Endothelial cell of umbilical vein (primary cell): ENCODE measurements at regions not wholly inside any gene's neighbourhood (a gene's known extent, or its start where the extent isn't known, plus 50 kb on each side); places are given as distances from the start of the nearest gene placed in this dataset.

Experiments
- BruUV-seq: library from RNA; stranded (reverse); fragments of 400-500 nt; replicated peaks from 2 replicates; lab custom pipeline; 2021; lab: Mats Ljungman, UMichigan
- CTCF ChIA-PET: fragments of 300-600, 350-600 bp; sonication (Branson Sonifier 250); formaldehyde crosslinking; loops from one replicate; lab custom pipeline; 2021; ENCODE audit warnings: antibody characterized with exemption, inconsistent platforms; lab: Charles Lee
- POLR2A ChIA-PET: fragments of 300-600, 350-600 bp; sonication (Branson Sonifier 250); formaldehyde crosslinking; loops from one replicate; lab custom pipeline; 2021; ENCODE audit warnings: antibody characterized with exemption, inconsistent platforms; lab: Charles Lee
- DNase-seq: peaks from one replicate; pipeline ENCODE4 v3.0.0-alpha.2; 2011; ENCODE audit warnings: low read depth, low spot score
- FAIRE-seq: peaks from 2 replicates; lab custom pipeline; 2011; peaks lifted over from hg19 to GRCh38; lab: Jason Lieb, UNC
- H2AFZ ChIP-seq: 2 replicates; pipeline ENCODE4 v1.6.0; 2012; ENCODE audit warnings: low read depth, low read length, control low read depth, inconsistent platforms
- H3K27ac ChIP-seq: 2 replicates; pipeline ENCODE4 v1.5.1; 2011; ENCODE audit warnings: low read depth, mild to moderate bottlenecking, control low read depth, low read length, moderate library complexity; ENCODE audit not compliant: insufficient read depth
- H3K27me3 ChIP-seq, 2 experiments: 2 replicates each; pipeline versions ENCODE4 v1.6.0 to v1.6.1; 2011; ENCODE audit warnings: low read length in 2 of 2, mixed read lengths in 1 of 2; ENCODE audit not compliant: control insufficient read depth in 2 of 2, insufficient read depth in 2 of 2
- H3K36me3 ChIP-seq, 2 experiments: 2 replicates in 1 of 2; 3 replicates in 1 of 2; pipeline ENCODE4 v1.5.1; 2011; ENCODE audit warnings: low read length in 2 of 2, mild to moderate bottlenecking in 1 of 2, moderate library complexity in 1 of 2; ENCODE audit not compliant: control insufficient read depth in 2 of 2, insufficient read depth in 2 of 2; ENCODE audit errors: extremely low read depth in 1 of 2
- H3K4me1 ChIP-seq: 3 replicates; pipeline ENCODE4 v1.5.1; 2011; ENCODE audit warnings: mild to moderate bottlenecking, low read length; ENCODE audit not compliant: control insufficient read depth, insufficient read depth; ENCODE audit errors: extremely low read depth
- H3K4me2 ChIP-seq: 2 replicates; pipeline ENCODE4 v1.6.1; 2011; ENCODE audit warnings: low read length, control low read depth, mixed read lengths; ENCODE audit not compliant: insufficient read depth
- H3K4me3 ChIP-seq, 3 experiments: fragments of 200-600 bp in 1 of 3; sonication (generic), shearing (Covaris generic) in 1 of 3; replicated peaks in 1 of 3; 2 replicates each; pipeline ENCODE4 v1.5.1; 2011 to 2016; ENCODE audit warnings: control low read depth in 3 of 3, low read length in 3 of 3, mild to moderate bottlenecking in 2 of 3, inconsistent platforms in 1 of 3, low read depth in 1 of 3, moderate library complexity in 1 of 3; ENCODE audit not compliant: insufficient read depth in 1 of 3
- H3K79me2 ChIP-seq: 2 replicates; pipeline ENCODE4 v1.6.0; 2012; ENCODE audit warnings: low read length, inconsistent platforms; ENCODE audit not compliant: control insufficient read depth, insufficient read depth
- H3K9ac ChIP-seq: replicated peaks from 2 replicates; pipeline ENCODE3; 2011; ENCODE audit warnings: low read length, control low read depth; ENCODE audit not compliant: insufficient read depth; ENCODE audit errors: extremely low read depth
- H3K9me1 ChIP-seq: replicated peaks from 3 replicates; pipeline ENCODE4 v1.6.0; 2011; ENCODE audit warnings: mild to moderate bottlenecking, low read length; ENCODE audit not compliant: control insufficient read depth, insufficient read depth; ENCODE audit errors: extremely low read depth
- H3K9me3 ChIP-seq: replicated peaks from 2 replicates; pipeline ENCODE4 v1.5.1; 2012; ENCODE audit warnings: low read length, inconsistent platforms; ENCODE audit not compliant: control insufficient read depth, insufficient read depth
- H4K20me1 ChIP-seq: replicated peaks from 2 replicates; pipeline ENCODE3; 2011; ENCODE audit warnings: mild to moderate bottlenecking, low read length; ENCODE audit not compliant: control insufficient read depth, insufficient read depth; ENCODE audit errors: extremely low read depth
- CTCF ChIP-seq, 2 donors: IDR thresholded peaks; 1 replicate in 1 of 2; 2 replicates in 1 of 2; pipeline ENCODE4 v1.5.1; 2011; ENCODE audit warnings: low read length in 2 of 2, mild to moderate bottlenecking in 2 of 2, moderate library complexity in 2 of 2, control low read depth in 1 of 2, inconsistent platforms in 1 of 2, low read depth in 1 of 2; ENCODE audit not compliant: insufficient read depth in 1 of 2; ENCODE audit errors: extremely low read depth in 1 of 2
- EZH2 ChIP-seq: IDR thresholded peaks from 2 replicates; pipeline ENCODE4 v1.6.1; 2012; ENCODE audit warnings: borderline replicate concordance, low read depth, mild to moderate bottlenecking, moderate library complexity, low read length, inconsistent platforms; ENCODE audit not compliant: severe bottlenecking
- FOS ChIP-seq: IDR thresholded peaks from 2 replicates; pipeline ENCODE4 v1.6.1; 2011; ENCODE audit warnings: mild to moderate bottlenecking, low read length, moderate library complexity, borderline replicate concordance; ENCODE audit not compliant: insufficient read depth
- GATA2 ChIP-seq: IDR thresholded peaks from 2 replicates; pipeline ENCODE4 v1.7.0; 2011; ENCODE audit warnings: low read depth, mild to moderate bottlenecking, moderate library complexity, mixed read lengths, low read length; ENCODE audit not compliant: insufficient read length, insufficient read depth
- JUN ChIP-seq: IDR thresholded peaks from 2 replicates; pipeline ENCODE4 v1.6.1; 2011; ENCODE audit warnings: borderline replicate concordance, low read depth; ENCODE audit not compliant: insufficient read length, insufficient read depth
- MYC ChIP-seq: IDR thresholded peaks from one replicate; pipeline ENCODE4 v1.6.1; 2011; ENCODE audit warnings: mild to moderate bottlenecking, low read depth, low read length
- POLR2A ChIP-seq: IDR thresholded peaks from 2 replicates; pipeline ENCODE4 v1.6.1; 2012; ENCODE audit warnings: low read depth, mild to moderate bottlenecking, control low read depth, low read length
- POLR2AphosphoS5 ChIP-seq: IDR thresholded peaks from 2 replicates; pipeline ENCODE4 v1.6.1; 2012; ENCODE audit warnings: low read depth, mild to moderate bottlenecking, control low read depth, low read length, moderate library complexity; ENCODE audit not compliant: insufficient read depth
- dilution Hi-C: fragments of 300-500 bp; cut with MboI; formaldehyde crosslinking; loops from one replicate; pipeline ENCODE4 v1.15.0; 2019; ENCODE audit warnings: low sequenced_read_pairs; ENCODE audit not compliant: extremely low pct_ligation_motif_present
- intact Hi-C: fragments of 100-400 bp; cut with micrococcal nuclease; formaldehyde crosslinking; loops from one replicate; pipeline ENCODE4 v1.10.0; 2022
- TF ChIP-seq, protein P1 (sequence below): IDR thresholded peaks from 2 replicates; pipeline ENCODE4 v1.6.1; 2011; ENCODE audit not compliant: insufficient read depth, insufficient read length

DNA sequence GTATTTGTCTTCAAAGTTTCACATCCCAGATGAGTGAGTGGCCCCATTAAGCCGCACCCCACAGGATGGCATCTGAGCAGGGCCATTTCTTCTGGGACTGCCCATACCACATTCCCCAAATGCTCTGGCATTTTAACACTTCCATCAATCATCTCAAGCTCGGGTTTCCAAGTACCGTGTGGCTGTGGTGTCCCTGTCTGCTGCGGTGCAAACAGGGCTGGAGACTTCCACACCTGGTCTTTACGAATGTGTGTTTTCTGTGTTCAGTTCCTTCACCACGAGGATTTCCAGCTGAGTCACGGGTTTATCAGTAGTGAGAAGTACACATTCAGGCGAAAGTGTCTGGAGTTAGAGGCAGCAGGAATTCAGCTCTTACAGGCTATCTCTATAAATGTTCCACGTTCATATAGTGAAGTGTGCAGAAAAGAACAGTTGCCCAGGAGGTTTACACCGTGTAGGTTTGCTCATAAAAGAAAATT lies 195.2 kb downstream of the RHOU start:
- Histone ChIP-seq H3K27ac (no peak overlapping the region), H4K20me1 (no peaks in the 10 kb centered on the region), H3K4me2 (no peak overlapping the region), H3K27me3 (peaks cover 0 to 1% of the 10 kb centered on the region in 2 experiments), H3K9me3 (no peaks in the 10 kb centered on the region), H3K79me2 (no peaks in the 10 kb centered on the region), H3K4me1 (no peaks in the 10 kb centered on the region), H3K9me1 (no peaks in the 10 kb centered on the region), H3K4me3 (no peak overlapping the region), H2AFZ (no peak overlapping the region), H3K9ac (no peak overlapping the region), H3K36me3 (no peaks in the 10 kb centered on the region)
- TF ChIP-seq GATA2 (no peak), EZH2 (no peak), JUN (no peak)
- CTCF ChIA-PET, result no interaction called here
- FAIRE-seq, result no peak
- intact Hi-C loops (no loop called here), dilution Hi-C loops (no loop called here)
- DNase-seq, result no peak
- POLR2A ChIA-PET, result no interaction called here
- no TSS peak for BruUV-seq

- no TSS peak for BruUV-seq
- FAIRE-seq, result no peak
Measured at GRCh38 chr1:228933753-228934152, 198.5 kb downstream of the RHOU start.

More at GRCh38 chr1:228933753-228934152, 198.5 kb downstream of the RHOU start:
- Histone ChIP-seq H3K4me1 (peaks cover 4% of the 10 kb centered on the region), H4K20me1 (no peaks in the 10 kb centered on the region), H3K9me1 (no peaks in the 10 kb centered on the region), H3K4me3 (no peak overlapping the region), H2AFZ (no peak overlapping the region), H3K9me3 (no peaks in the 10 kb centered on the region), H3K27me3 (peaks cover 0 to 1% of the 10 kb centered on the region in 2 experiments), H3K36me3 (no peaks in the 10 kb centered on the region), H3K79me2 (no peaks in the 10 kb centered on the region), H3K4me2 (no peak overlapping the region), H3K9ac (no peak overlapping the region), H3K27ac (no peak overlapping the region)
- no peak for DNase-seq
- dilution Hi-C loops (no loop called here), intact Hi-C loops (no loop called here)
- TF ChIP-seq JUN (no peak), EZH2 (no peak), POLR2AphosphoS5 (no peak), POLR2A (no peak), GATA2 (no peak), FOS (no peak), MYC (no peak), CTCF (IDR thresholded peaks at IDR 0.05; ENCODE audit: extremely low read depth in 1 of 2, insufficient read depth in 1 of 2, low read depth in 1 of 2, low read length in 2 of 2) (no peak)
- TF ChIP-seq, protein P1, sequence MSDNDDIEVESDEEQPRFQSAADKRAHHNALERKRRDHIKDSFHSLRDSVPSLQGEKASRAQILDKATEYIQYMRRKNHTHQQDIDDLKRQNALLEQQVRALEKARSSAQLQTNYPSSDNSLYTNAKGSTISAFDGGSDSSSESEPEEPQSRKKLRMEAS, result no peak
- ChIA-PET CTCF (no interaction called here), POLR2A (no interaction called here)
